A673 (cell line): ENCODE measurements at regions not wholly inside any gene's neighbourhood (a gene's known extent, or its start where the extent isn't known, plus 50 kb on each side); places are given as distances from the start of the nearest gene placed in this dataset.

Source experiments
- EZH2 ChIP-seq: fragments of 200-600 bp; sonication (generic); IDR thresholded peaks from 2 replicates; pipeline ENCODE4 v1.6.1; 2017; ENCODE audit warnings: borderline replicate concordance, low read depth, mild to moderate bottlenecking, mixed read lengths, antibody characterized with exemption, low read length; ENCODE audit not compliant: poor library complexity, severe bottlenecking
- TF ChIP-seq, protein P1 (sequence below): fragments of 300-800, 200-600 bp; sonication (generic); conservative IDR thresholded peaks from 2 replicates; pipeline ENCODE4 v1.5.1; 2017; ENCODE audit warnings: low read depth, mild to moderate bottlenecking, antibody characterized with exemption, low read length, moderate library complexity, mixed read lengths

DNA sequence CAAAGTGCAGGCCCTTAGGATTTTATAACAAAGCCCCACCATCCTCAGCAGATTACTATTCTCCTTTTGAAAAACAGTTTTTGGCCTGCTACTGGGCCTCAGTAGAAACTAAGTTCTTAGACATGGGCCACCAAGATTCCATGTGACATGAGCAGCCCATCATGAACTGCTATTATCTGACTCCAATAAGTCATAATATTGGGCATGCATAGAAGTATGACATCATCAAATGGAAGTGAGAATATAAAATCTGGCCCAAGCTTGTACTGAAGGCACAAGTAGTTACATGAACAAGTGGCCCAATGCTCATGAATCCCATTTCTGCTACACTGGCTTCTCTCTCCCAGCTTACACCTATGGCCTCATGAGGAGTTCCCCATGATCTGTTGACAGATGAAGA, 404.8 kb downstream of the EPHA5 start:
- no peak for TF ChIP-seq EZH2
- TF ChIP-seq, protein P1, sequence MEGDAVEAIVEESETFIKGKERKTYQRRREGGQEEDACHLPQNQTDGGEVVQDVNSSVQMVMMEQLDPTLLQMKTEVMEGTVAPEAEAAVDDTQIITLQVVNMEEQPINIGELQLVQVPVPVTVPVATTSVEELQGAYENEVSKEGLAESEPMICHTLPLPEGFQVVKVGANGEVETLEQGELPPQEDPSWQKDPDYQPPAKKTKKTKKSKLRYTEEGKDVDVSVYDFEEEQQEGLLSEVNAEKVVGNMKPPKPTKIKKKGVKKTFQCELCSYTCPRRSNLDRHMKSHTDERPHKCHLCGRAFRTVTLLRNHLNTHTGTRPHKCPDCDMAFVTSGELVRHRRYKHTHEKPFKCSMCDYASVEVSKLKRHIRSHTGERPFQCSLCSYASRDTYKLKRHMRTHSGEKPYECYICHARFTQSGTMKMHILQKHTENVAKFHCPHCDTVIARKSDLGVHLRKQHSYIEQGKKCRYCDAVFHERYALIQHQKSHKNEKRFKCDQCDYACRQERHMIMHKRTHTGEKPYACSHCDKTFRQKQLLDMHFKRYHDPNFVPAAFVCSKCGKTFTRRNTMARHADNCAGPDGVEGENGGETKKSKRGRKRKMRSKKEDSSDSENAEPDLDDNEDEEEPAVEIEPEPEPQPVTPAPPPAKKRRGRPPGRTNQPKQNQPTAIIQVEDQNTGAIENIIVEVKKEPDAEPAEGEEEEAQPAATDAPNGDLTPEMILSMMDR: no peak
